HFFc6 (cell line): ENCODE measurements at regions not wholly inside any gene's neighbourhood (a gene's known extent, or its start where the extent isn't known, plus 50 kb on each side); places are given as distances from the start of the nearest gene placed in this dataset.

ENCODE experiments used
- DNase-seq: peaks from one replicate; pipeline ENCODE4 v3.0.0-alpha.2; 2018
- H3K27ac Mint-ChIP-seq: 2 replicates; pipeline ENCODE4 v1.8.0; 2020; ENCODE audit warnings: mild to moderate bottlenecking, mixed read lengths
- H3K27me3 Mint-ChIP-seq: 2 replicates; pipeline ENCODE4 v1.8.0; 2021; ENCODE audit warnings: mild to moderate bottlenecking, moderate library complexity, mixed read lengths; ENCODE audit not compliant: insufficient read depth
- H3K36me3 Mint-ChIP-seq: 2 replicates; pipeline ENCODE4 v1.8.0; 2021; ENCODE audit warnings: low read depth, mixed read lengths
- H3K4me1 Mint-ChIP-seq: 2 replicates; pipeline ENCODE4 v1.8.0; 2020; ENCODE audit warnings: low read depth, mixed read lengths
- H3K4me3 Mint-ChIP-seq: 2 replicates; pipeline ENCODE4 v1.8.0; 2020; ENCODE audit warnings: mild to moderate bottlenecking, moderate library complexity, mixed read lengths
- H3K9me3 Mint-ChIP-seq: 2 replicates; pipeline ENCODE4 v1.8.0; 2020; ENCODE audit warnings: mild to moderate bottlenecking, mixed read lengths
- CTCF ChIP-seq: fragments of 200-600 bp; sonication (generic); IDR thresholded peaks from 2 replicates; pipeline ENCODE4 v1.5.0; 2021; ENCODE audit warnings: antibody characterized with exemption, mild to moderate bottlenecking

DNA sequence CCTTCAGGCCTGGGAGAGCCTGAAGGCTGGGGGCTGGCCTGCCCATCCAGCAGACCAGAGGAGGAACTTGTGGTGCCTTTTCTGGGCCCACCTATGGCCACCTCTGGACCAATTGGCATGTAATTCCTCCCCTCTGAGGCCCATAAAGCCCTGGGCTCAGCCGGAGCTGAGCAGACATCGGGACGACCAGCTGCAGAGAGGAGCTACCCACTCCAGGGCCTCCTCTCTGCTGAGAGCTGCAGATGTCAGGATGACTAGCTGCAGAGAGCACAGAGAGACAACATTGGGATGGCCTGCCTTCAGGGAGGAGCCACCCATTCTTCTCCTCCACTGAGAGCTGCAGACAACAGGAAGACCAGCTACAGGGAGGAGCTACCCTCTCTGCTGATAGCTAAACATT lies 370.1 kb downstream of the CD83 start:
- no peaks in the 10 kb centered on the region for H3K36me3 Mint-ChIP-seq
- H3K27me3 Mint-ChIP-seq = peaks cover 9% of the 10 kb centered on the region; the same call in 1 of the 2 replicates
- H3K9me3 Mint-ChIP-seq = peaks cover 6% of the 10 kb centered on the region; the same call in 1 of the 2 replicates
- no peak overlapping the region for H3K27ac Mint-ChIP-seq
- H3K4me1 Mint-ChIP-seq = no peaks in the 10 kb centered on the region
- no peak for DNase-seq
- TF ChIP-seq CTCF = no peak
- H3K4me3 Mint-ChIP-seq = no peak overlapping the region

DNA sequence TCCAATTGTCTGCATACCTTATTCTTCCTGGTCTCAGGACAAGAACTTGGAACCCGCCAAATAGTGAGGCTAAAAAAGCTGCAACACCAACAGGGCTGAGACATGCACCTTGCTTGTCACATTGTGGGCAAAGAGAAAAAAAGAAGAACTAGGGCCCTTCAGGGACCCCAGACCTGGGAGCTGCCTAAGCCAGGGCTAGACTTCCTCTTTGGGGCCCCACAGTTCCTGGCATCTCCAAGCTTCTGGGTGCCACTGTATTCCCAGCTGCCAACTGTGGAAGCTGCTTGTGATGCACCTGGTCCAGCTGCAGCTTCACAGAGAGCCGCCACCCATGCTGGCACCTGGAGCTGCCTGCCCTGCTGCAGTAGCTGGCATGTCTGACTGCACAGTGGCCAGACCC lies 370.6 kb downstream of the CD83 start:
- Mint-ChIP-seq H3K27ac (no peak overlapping the region), H3K27me3 (peaks cover 10% of the 10 kb centered on the region; the same call in 1 of the 2 replicates), H3K36me3 (no peaks in the 10 kb centered on the region), H3K9me3 (peaks cover 8% of the 10 kb centered on the region; the same call in 1 of the 2 replicates), H3K4me1 (no peaks in the 10 kb centered on the region), H3K4me3 (no peak overlapping the region)
- DNase-seq = no peak
- no peak for TF ChIP-seq CTCF

DNA sequence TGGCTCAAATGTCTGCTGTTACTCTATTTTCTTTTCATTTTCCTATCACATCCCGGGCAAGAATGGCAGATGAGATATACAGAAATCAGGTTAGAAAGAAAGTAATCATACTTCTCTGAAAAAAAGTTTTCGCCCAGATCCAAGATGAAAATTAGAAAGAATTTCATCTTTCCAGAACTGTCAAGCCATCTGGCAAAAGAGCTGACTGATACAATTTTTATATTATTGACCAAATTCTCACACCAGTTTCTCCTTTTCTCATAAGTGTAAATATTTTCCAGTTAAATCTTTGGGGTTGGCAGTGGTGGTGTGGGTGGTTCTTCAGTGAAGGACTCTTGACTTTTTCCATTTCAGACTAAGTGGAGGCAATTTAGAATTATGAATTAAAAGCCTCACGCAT lies 371.9 kb downstream of the CD83 start:
- DNase-seq = no peak
- peaks cover 9% of the 10 kb centered on the region; the same call in 1 of the 2 replicates for H3K27me3 Mint-ChIP-seq
- H3K9me3 Mint-ChIP-seq = peaks cover 8% of the 10 kb centered on the region; the same call in 1 of the 2 replicates
- no peaks in the 10 kb centered on the region for H3K4me1 Mint-ChIP-seq
- no peak overlapping the region for H3K27ac Mint-ChIP-seq
- no peak overlapping the region for H3K4me3 Mint-ChIP-seq
- H3K36me3 Mint-ChIP-seq = no peaks in the 10 kb centered on the region
- TF ChIP-seq CTCF = no peak

DNA sequence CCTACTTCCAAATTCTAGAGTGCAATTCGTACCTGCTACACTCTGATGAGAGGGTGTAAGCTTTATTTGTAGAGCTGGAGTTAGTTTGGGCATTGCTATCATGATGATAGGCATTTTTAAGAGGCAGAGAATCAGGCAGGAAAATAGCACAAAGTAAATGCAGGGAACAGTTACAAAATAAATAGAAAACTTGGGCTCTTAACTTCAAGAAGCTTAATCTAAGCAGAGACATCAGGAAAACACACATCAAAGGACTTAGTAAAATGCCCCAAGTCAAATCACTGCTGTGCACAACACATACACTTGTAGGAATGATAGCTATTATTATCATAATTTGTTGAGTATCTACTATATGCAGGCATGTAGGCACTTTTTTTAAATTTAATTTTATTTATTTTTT lies 381.2 kb downstream of the CD83 start:
- Mint-ChIP-seq H3K27me3 (peaks cover 23% of the 10 kb centered on the region), H3K27ac (no peak overlapping the region), H3K36me3 (peaks cover 6% of the 10 kb centered on the region; the same call in 1 of the 2 replicates), H3K9me3 (peaks cover 6% of the 10 kb centered on the region; the same call in 1 of the 2 replicates), H3K4me3 (no peak overlapping the region), H3K4me1 (peaks cover 24% of the 10 kb centered on the region)
- no peak for DNase-seq
- TF ChIP-seq CTCF = no peak

DNA sequence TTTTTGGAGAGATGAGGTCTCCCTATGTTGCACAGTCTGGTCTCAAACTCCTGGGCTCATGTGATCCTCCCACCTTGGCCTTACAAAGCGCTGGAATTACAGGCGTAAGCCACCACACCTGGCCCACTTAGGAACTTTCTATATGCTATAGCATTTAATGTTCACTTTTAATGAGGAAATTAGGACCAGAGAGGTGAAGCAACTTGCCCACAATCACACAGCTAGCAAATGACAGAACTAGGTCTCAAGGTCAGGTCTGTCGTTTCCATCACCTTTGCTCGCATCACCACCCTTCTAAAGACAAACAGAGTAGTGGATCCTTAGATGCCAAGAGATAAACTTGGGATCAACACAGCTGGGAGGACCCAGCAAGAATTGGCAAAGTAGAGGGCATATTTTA lies 381.7 kb downstream of the CD83 start:
- TF ChIP-seq CTCF = no peak
- Mint-ChIP-seq H3K27me3 (peaks cover 23% of the 10 kb centered on the region), H3K27ac (no peak overlapping the region), H3K9me3 (peaks cover 6% of the 10 kb centered on the region; the same call in 1 of the 2 replicates), H3K36me3 (peaks cover 6% of the 10 kb centered on the region; the same call in 1 of the 2 replicates), H3K4me3 (no peak overlapping the region; the same call in 1 of the 2 replicates), H3K4me1 (peaks cover 24% of the 10 kb centered on the region)
- DNase-seq = no peak

DNA sequence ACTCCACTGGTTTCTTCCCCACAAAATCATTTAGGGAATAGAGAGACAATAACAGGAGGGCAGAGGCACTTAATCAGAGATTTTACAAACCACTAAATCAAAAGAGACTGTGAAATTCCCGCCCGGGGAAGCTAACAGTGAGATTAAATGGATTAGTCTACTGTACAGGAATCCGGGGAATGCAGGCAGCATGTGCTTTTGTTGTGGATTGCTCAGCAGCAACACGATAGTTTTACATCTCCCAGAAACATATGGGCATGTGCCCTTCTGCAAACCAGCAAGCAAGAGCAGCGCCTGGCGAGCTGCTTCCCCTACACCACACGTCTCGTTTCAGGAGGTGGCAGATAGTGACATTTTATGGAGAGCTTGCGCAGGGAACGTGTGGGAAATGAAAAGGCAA lies 382.3 kb downstream of the CD83 start:
- peak overlapping the region; percentile 20; the same call in 1 of the 2 replicates for H3K27ac Mint-ChIP-seq

More for the DNA sequence above, 382.3 kb downstream of the CD83 start:
- peaks cover 6% of the 10 kb centered on the region; the same call in 1 of the 2 replicates for H3K36me3 Mint-ChIP-seq
- peak overlapping the region; percentile 46 for H3K4me3 Mint-ChIP-seq
- peaks cover 6% of the 10 kb centered on the region; the same call in 1 of the 2 replicates for H3K9me3 Mint-ChIP-seq
- peaks cover 24% of the 10 kb centered on the region for H3K4me1 Mint-ChIP-seq
- H3K27me3 Mint-ChIP-seq = peaks cover 24% of the 10 kb centered on the region
- DNase-seq = peak; percentile 86
- no peak for TF ChIP-seq CTCF
